H1 (cell line): ENCODE measurements at regions not wholly inside any gene's neighbourhood (a gene's known extent, or its start where the extent isn't known, plus 50 kb on each side); places are given as distances from the start of the nearest gene placed in this dataset.

Experiments used
- CTCF ChIA-PET: fragments of 300-600 bp; sonication (Branson Sonifier 250); formaldehyde crosslinking; loops from one replicate; lab custom pipeline; 2021; ENCODE audit not compliant: partially characterized antibody; lab: Charles Lee
- POLR2A ChIA-PET: fragments of 300-600 bp; sonication (Branson Sonifier 250); formaldehyde crosslinking; loops from one replicate; lab custom pipeline; 2021; ENCODE audit warnings: inconsistent platforms; ENCODE audit not compliant: partially characterized antibody; lab: Charles Lee
- DNase-seq, 2 experiments: peaks; one replicate each; pipeline versions ENCODE4 v3.0.0 to v3.0.0-alpha.2; 2010 to 2022; ENCODE audit warnings: low spot score in 2 of 2, low read depth in 1 of 2, mixed read lengths in 1 of 2
- FAIRE-seq: peaks from 2 replicates; lab custom pipeline; 2011; peaks lifted over from hg19 to GRCh38; lab: Jason Lieb, UNC
- H2AFZ ChIP-seq: 2 replicates; pipeline ENCODE4 v1.8.1; 2012; ENCODE audit warnings: low read length, inconsistent platforms
- H2AK5ac ChIP-seq: 2 replicates; pipeline ENCODE4 v1.6.1; 2013; ENCODE audit warnings: low read depth, low read length
- H2BK120ac ChIP-seq: replicated peaks from 2 replicates; pipeline ENCODE3; 2013; ENCODE audit warnings: low read depth, low read length, inconsistent platforms
- H2BK12ac ChIP-seq: 2 replicates; pipeline ENCODE4 v1.6.1; 2013; ENCODE audit warnings: low read depth, low read length
- H2BK15ac ChIP-seq: 2 replicates; pipeline ENCODE4 v1.6.1; 2013; ENCODE audit warnings: low read length
- H2BK20ac ChIP-seq: 2 replicates; pipeline ENCODE4 v1.6.1; 2013; ENCODE audit warnings: low read length
- H2BK5ac ChIP-seq: 2 replicates; pipeline ENCODE4 v1.6.1; 2013; ENCODE audit warnings: low read depth, low read length
- H3K14ac ChIP-seq: 2 replicates; pipeline ENCODE4 v1.6.1; 2013; ENCODE audit warnings: inconsistent platforms; ENCODE audit not compliant: insufficient read length
- H3K18ac ChIP-seq: 2 replicates; pipeline ENCODE4 v1.6.1; 2013; ENCODE audit warnings: low read length; ENCODE audit errors: extremely low read depth
- H3K23ac ChIP-seq: 2 replicates; pipeline ENCODE4 v1.6.1; 2013; ENCODE audit warnings: inconsistent platforms; ENCODE audit not compliant: insufficient read length
- H3K23me2 ChIP-seq: 2 replicates; pipeline ENCODE4 v1.6.1; 2013; ENCODE audit warnings: low read depth, low read length
- H3K27ac ChIP-seq: 2 replicates; pipeline ENCODE4 v1.6.1; 2011; ENCODE audit warnings: low read depth, low read length, inconsistent platforms
- H3K27me3 ChIP-seq, 4 experiments: replicated peaks in 1 of 4; 1 replicate in 1 of 4; 2 replicates in 3 of 4; pipeline versions ENCODE4 v1.6.1 to v1.8.1; 2011 to 2013; ENCODE audit warnings: low read length in 3 of 4, mild to moderate bottlenecking in 3 of 4, inconsistent platforms in 2 of 4, mixed read lengths in 2 of 4, moderate library complexity in 1 of 4; ENCODE audit not compliant: control insufficient read depth in 3 of 4, insufficient read depth in 3 of 4; ENCODE audit errors: extremely low read depth in 1 of 4
- H3K36me3 ChIP-seq, 4 experiments: 2 replicates each; pipeline versions ENCODE4 v1.6.1 to v1.8.1; 2011 to 2013; ENCODE audit warnings: mild to moderate bottlenecking in 4 of 4, low read length in 3 of 4, moderate library complexity in 2 of 4, control low read depth in 1 of 4, inconsistent platforms in 1 of 4; ENCODE audit not compliant: insufficient read depth in 4 of 4, control insufficient read depth in 2 of 4
- H3K4ac ChIP-seq: replicated peaks from 2 replicates; pipeline ENCODE3; 2013; ENCODE audit warnings: low read length, low read depth, mixed read lengths, inconsistent platforms; ENCODE audit not compliant: insufficient read length
- H3K4me1 ChIP-seq, 4 experiments: replicated peaks in 1 of 4; 1 replicate in 1 of 4; 2 replicates in 3 of 4; pipeline versions ENCODE4 v1.6.1 to v1.8.1; 2011 to 2013; ENCODE audit warnings: low read length in 3 of 4, inconsistent platforms in 2 of 4, mixed read lengths in 1 of 4; ENCODE audit not compliant: insufficient read depth in 4 of 4, control insufficient read depth in 3 of 4
- H3K4me2 ChIP-seq, 2 experiments: 2 replicates each; pipeline versions ENCODE4 v1.6.1 to v1.8.1; 2011 to 2013; ENCODE audit warnings: low read depth in 2 of 2, low read length in 2 of 2, control low read depth in 1 of 2, inconsistent platforms in 1 of 2, mild to moderate bottlenecking in 1 of 2; ENCODE audit not compliant: insufficient read depth in 1 of 2
- H3K4me3 ChIP-seq, 4 experiments: fragments of 200-600, 300-600 bp in 1 of 4; sonication (generic), shearing (Covaris generic), sonication (Bioruptor Twin) in 1 of 4; 2 replicates each; pipeline versions ENCODE4 v1.5.1 to v1.8.1; 2011 to 2016; ENCODE audit warnings: low read length in 4 of 4, low read depth in 3 of 4, control low read depth in 2 of 4, inconsistent platforms in 2 of 4, mild to moderate bottlenecking in 2 of 4, mixed read lengths in 1 of 4, moderate library complexity in 1 of 4; ENCODE audit not compliant: insufficient read depth in 2 of 4; ENCODE audit errors: extremely low read depth in 1 of 4
- H3K56ac ChIP-seq: replicated peaks from 2 replicates; pipeline ENCODE3; 2013; ENCODE audit warnings: low read depth, mild to moderate bottlenecking, mixed read lengths, low read length, inconsistent platforms; ENCODE audit not compliant: insufficient read length
- H3K79me1 ChIP-seq: 2 replicates; pipeline ENCODE4 v1.6.1; 2013; ENCODE audit warnings: low read depth, low read length, control low read depth
- H3K79me2 ChIP-seq, 2 experiments: 2 replicates each; pipeline versions ENCODE4 v1.6.1 to v1.8.1; 2012 to 2013; ENCODE audit warnings: low read length in 2 of 2, mild to moderate bottlenecking in 2 of 2, inconsistent platforms in 1 of 2; ENCODE audit not compliant: insufficient read depth in 2 of 2, control insufficient read depth in 1 of 2
- H3K9ac ChIP-seq, 4 experiments: replicated peaks in 1 of 4; 1 replicate in 1 of 4; 2 replicates in 3 of 4; pipeline versions ENCODE4 v1.6.1 to v1.8.1; 2011 to 2013; ENCODE audit warnings: low read depth in 3 of 4, low read length in 3 of 4, control low read depth in 2 of 4, mild to moderate bottlenecking in 2 of 4, moderate library complexity in 2 of 4, inconsistent platforms in 1 of 4; ENCODE audit errors: extremely low read depth in 1 of 4
- H3K9me3 ChIP-seq, 2 experiments: 2 replicates each; pipeline versions ENCODE4 v1.6.1 to v1.8.1; 2012 to 2013; ENCODE audit warnings: mild to moderate bottlenecking in 2 of 2, moderate library complexity in 2 of 2, control low read depth in 1 of 2, inconsistent platforms in 1 of 2, low read depth in 1 of 2, low read length in 1 of 2, mixed read lengths in 1 of 2; ENCODE audit not compliant: insufficient read depth in 2 of 2
- H4K20me1 ChIP-seq, 2 experiments: replicated peaks in 1 of 2; 2 replicates each; pipeline versions ENCODE3 to v1.8.1; 2011 to 2013; ENCODE audit warnings: inconsistent platforms in 2 of 2, low read length in 2 of 2, mild to moderate bottlenecking in 1 of 2; ENCODE audit not compliant: insufficient read depth in 2 of 2, control insufficient read depth in 1 of 2
- H4K5ac ChIP-seq: 2 replicates; pipeline ENCODE4 v1.6.1; 2013; ENCODE audit warnings: low read length, low read depth, mixed read lengths, inconsistent platforms; ENCODE audit not compliant: insufficient read length
- H4K8ac ChIP-seq: 2 replicates; pipeline ENCODE4 v1.8.0; 2013; ENCODE audit warnings: mild to moderate bottlenecking, moderate library complexity, low read length, inconsistent platforms; ENCODE audit not compliant: insufficient read depth; ENCODE audit errors: extremely low read depth
- H4K91ac ChIP-seq: replicated peaks from 2 replicates; pipeline ENCODE3; 2013; ENCODE audit warnings: low read length, mixed read lengths, inconsistent platforms; ENCODE audit not compliant: insufficient read length
- ASH2L ChIP-seq: fragments of 200-600, 300-600 bp; sonication (generic); IDR thresholded peaks from one replicate; pipeline ENCODE4 v1.7.1; 2017; ENCODE audit warnings: low read length
- BACH1 ChIP-seq: IDR thresholded peaks from 2 replicates; pipeline ENCODE4 v1.6.1; 2012; ENCODE audit warnings: low read length, improper control_type of control experiment
- BCL11A ChIP-seq, 2 experiments: IDR thresholded peaks; one replicate each; pipeline ENCODE4 v1.6.1; 2011; ENCODE audit warnings: low read depth in 2 of 2, low read length in 2 of 2, mild to moderate bottlenecking in 2 of 2
- CREB1 ChIP-seq: IDR thresholded peaks from 2 replicates; pipeline ENCODE4 v1.6.1; 2012; ENCODE audit warnings: inconsistent platforms
- HDAC2 ChIP-seq, 2 experiments: fragments of 300-600 bp in 1 of 2; sonication (generic) in 1 of 2; IDR thresholded peaks; 2 replicates each; pipeline ENCODE4 v1.6.1; 2011 to 2012; ENCODE audit warnings: low read depth in 2 of 2, low read length in 2 of 2, mild to moderate bottlenecking in 2 of 2, moderate library complexity in 2 of 2, borderline replicate concordance in 1 of 2, inconsistent platforms in 1 of 2
- KDM5A ChIP-seq: fragments of 200-600 bp; IDR thresholded peaks from 2 replicates; pipeline ENCODE4 v1.7.1; 2012; ENCODE audit warnings: mild to moderate bottlenecking, low read length, inconsistent platforms, mixed read lengths
- TBP ChIP-seq: IDR thresholded peaks from 2 replicates; pipeline ENCODE4 v1.6.1; 2011; ENCODE audit warnings: low read depth, low read length, improper control_type of control experiment
- WGBS, 2 experiments: shearing (Covaris generic) in 1 of 2; methylation state at CpG; one replicate each; pipeline versions ENCODE4 v1.1.6 to v1.1.7; 2013 to 2015; ENCODE audit warnings: low lambda C conversion rate in 2 of 2, mixed read lengths in 2 of 2, inconsistent platforms in 1 of 2, low coverage in 1 of 2, missing lambda C conversion rate in 1 of 2; ENCODE audit not compliant: insufficient replicate concordance in 2 of 2, insufficient coverage in 1 of 2, insufficient read length in 1 of 2; ENCODE audit errors: extremely low coverage in 1 of 2, missing lambda C conversion rate in 1 of 2; 5-methylcytosine and 5-hydroxymethylcytosine counted together

DNA sequence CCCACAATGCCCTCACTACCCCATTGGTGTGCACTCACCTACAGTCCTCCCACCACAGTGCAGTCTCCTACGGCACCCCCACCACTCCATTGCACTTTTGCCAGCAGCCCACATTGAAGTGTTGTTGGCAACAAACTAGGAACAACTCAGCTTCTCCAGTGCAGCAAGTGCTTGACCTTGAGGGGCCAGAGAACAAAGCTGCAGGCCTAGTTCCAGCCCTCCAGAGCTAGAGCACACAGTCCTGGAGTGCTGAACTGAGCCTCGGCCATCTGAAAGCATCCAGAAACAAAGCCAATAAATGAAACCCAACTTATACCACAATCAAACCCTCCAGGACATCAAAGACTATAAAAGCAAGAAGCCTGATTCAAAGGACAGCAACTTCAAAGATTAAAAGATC lies 129.9 kb downstream of the C1orf94 start:
- no peak overlapping the region for H3K23ac ChIP-seq
- H2BK20ac ChIP-seq = no peak overlapping the region
- H3K4me2 ChIP-seq = no peak overlapping the region
- no peaks in the 10 kb centered on the region for H3K36me3 ChIP-seq
- H2BK15ac ChIP-seq = no peak overlapping the region
- no peaks in the 10 kb centered on the region for H4K20me1 ChIP-seq
- no peak overlapping the region for H3K4me3 ChIP-seq
- H2BK12ac ChIP-seq = no peak overlapping the region
- no peaks in the 10 kb centered on the region for H3K79me2 ChIP-seq
- H3K9me3 ChIP-seq = peaks cover 0 to 9% of the 10 kb centered on the region in 2 experiments; a peak in 2 of 4 replicates
- H3K27me3 ChIP-seq = no peaks in the 10 kb centered on the region
- no peak overlapping the region for H3K18ac ChIP-seq
- no peak for DNase-seq
- no peak overlapping the region for H3K56ac ChIP-seq
- TF ChIP-seq BCL11A (IDR thresholded peaks at IDR 0.05; ENCODE audit: low read depth in 2 of 2, low read length in 2 of 2) (no peak), CREB1 (no peak), BACH1 (no peak), ASH2L (no peak), HDAC2 (IDR thresholded peaks at IDR 0.05; ENCODE audit: borderline replicate concordance in 1 of 2, low read depth in 2 of 2, low read length in 2 of 2) (no peak), TBP (no peak), KDM5A (no peak)
- no peak overlapping the region for H4K5ac ChIP-seq
- no peaks in the 10 kb centered on the region for H3K79me1 ChIP-seq
- CTCF ChIA-PET = interaction anchor here (0.9 kb wide), 1 partner anchor 94 kb away, joined by 3 read pairs; no protein-coding TSS in a partner anchor
- H3K4ac ChIP-seq = no peak overlapping the region
- H4K91ac ChIP-seq = no peak overlapping the region
- H3K14ac ChIP-seq = no peak overlapping the region
- no peak overlapping the region for H2AFZ ChIP-seq
- no peaks in the 10 kb centered on the region for H3K23me2 ChIP-seq
- POLR2A ChIA-PET = no interaction called here
- no peak overlapping the region for H4K8ac ChIP-seq
- 78% methylated on average over 2 of the region's 2 CpGs; no CpG with 5 or more reads in 1 of the 2 experiments for WGBS, 2 experiments
- no peak overlapping the region for H3K9ac ChIP-seq
- no peaks in the 10 kb centered on the region for H3K4me1 ChIP-seq
- no peak overlapping the region for H3K27ac ChIP-seq
- no peak overlapping the region for H2BK5ac ChIP-seq
- no peak overlapping the region for H2BK120ac ChIP-seq
- H2AK5ac ChIP-seq = no peak overlapping the region
- FAIRE-seq = no peak
